ENCODE measurements at regions not wholly inside any gene's neighbourhood (a gene's known extent, or its start where the extent isn't known, plus 50 kb on each side); places are given as distances from the start of the nearest gene placed in this dataset.

GRCh38 chr6:54706391-54706790 is 140.2 kb upstream of the FAM83B start:
- TF ChIP-seq CTCF (IDR thresholded peaks at IDR 0.05; ENCODE audit: extremely low read depth, missing control alignments), result no peak
- DNase-seq (ENCODE audit: low spot score), result no peak

GRCh38 chr6:54706844-54707605 is 139.5 kb upstream of the FAM83B start:
- no peak for TF ChIP-seq CTCF (IDR thresholded peaks at IDR 0.05; ENCODE audit: extremely low read depth, missing control alignments)
- no peak for DNase-seq (ENCODE audit: low spot score)

DNA sequence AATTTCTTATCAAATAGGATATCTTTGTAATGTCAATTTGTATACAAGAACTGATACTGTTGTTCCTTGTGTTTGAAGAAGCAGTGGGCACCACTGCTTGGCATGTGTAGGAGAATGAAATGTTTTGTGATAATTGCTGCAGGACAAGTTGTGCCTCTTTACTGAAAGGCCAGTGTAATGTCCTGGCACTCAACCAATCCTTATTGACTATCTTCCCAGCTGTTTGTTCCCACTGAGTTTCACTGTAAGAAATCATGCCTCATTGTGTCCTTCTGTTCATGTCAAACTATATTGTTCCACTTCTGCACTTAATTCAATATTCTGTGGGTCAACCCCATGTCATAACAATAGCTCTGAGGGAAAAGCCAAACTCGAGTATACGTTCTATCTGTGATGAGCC is 136.1 kb upstream of the FAM83B start:
- DNase-seq (ENCODE audit: low spot score), result no peak
- no peak for TF ChIP-seq CTCF (IDR thresholded peaks at IDR 0.05; ENCODE audit: extremely low read depth, missing control alignments)

- no peak for TF ChIP-seq CTCF (IDR thresholded peaks at IDR 0.05; ENCODE audit: extremely low read depth, missing control alignments)
- no peak for DNase-seq (ENCODE audit: low spot score)
These were observed 130.6 kb upstream of the FAM83B start for GRCh38 chr6:54716010-54716409.

- DNase-seq (ENCODE audit: low spot score), result no peak
These were observed 129.7 kb upstream of the FAM83B start for GRCh38 chr6:54716877-54717276.

GRCh38 chr6:54717849-54718455 is 128.6 kb upstream of the FAM83B start:
- peak; percentile 18 for DNase-seq (ENCODE audit: low spot score)

More at GRCh38 chr6:54716877-54717276, 129.7 kb upstream of the FAM83B start:
- no peak for TF ChIP-seq CTCF (IDR thresholded peaks at IDR 0.05; ENCODE audit: extremely low read depth, missing control alignments)

More at GRCh38 chr6:54717849-54718455, 128.6 kb upstream of the FAM83B start:
- peak; percentile 77 for TF ChIP-seq CTCF (IDR thresholded peaks at IDR 0.05; ENCODE audit: extremely low read depth, missing control alignments)
